ENCODE measurements at regions not wholly inside any gene's neighbourhood (a gene's known extent, or its start where the extent isn't known, plus 50 kb on each side); places are given as distances from the start of the nearest gene placed in this dataset.

GRCh38 chr3:94735354-94735753 lies 672.5 kb downstream of the NSUN3 start:
- CTCF ChIA-PET = no interaction called here
- POLR2A ChIA-PET = no interaction called here
- TF ChIP-seq, protein P1, sequence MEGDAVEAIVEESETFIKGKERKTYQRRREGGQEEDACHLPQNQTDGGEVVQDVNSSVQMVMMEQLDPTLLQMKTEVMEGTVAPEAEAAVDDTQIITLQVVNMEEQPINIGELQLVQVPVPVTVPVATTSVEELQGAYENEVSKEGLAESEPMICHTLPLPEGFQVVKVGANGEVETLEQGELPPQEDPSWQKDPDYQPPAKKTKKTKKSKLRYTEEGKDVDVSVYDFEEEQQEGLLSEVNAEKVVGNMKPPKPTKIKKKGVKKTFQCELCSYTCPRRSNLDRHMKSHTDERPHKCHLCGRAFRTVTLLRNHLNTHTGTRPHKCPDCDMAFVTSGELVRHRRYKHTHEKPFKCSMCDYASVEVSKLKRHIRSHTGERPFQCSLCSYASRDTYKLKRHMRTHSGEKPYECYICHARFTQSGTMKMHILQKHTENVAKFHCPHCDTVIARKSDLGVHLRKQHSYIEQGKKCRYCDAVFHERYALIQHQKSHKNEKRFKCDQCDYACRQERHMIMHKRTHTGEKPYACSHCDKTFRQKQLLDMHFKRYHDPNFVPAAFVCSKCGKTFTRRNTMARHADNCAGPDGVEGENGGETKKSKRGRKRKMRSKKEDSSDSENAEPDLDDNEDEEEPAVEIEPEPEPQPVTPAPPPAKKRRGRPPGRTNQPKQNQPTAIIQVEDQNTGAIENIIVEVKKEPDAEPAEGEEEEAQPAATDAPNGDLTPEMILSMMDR (IDR thresholded peaks at IDR 0.05; ENCODE audit: control extremely low read depth, extremely low read depth, low read depth, missing control alignments) = no peak
- no peak for DNase-seq (ENCODE audit: extremely low spot score)

DNA sequence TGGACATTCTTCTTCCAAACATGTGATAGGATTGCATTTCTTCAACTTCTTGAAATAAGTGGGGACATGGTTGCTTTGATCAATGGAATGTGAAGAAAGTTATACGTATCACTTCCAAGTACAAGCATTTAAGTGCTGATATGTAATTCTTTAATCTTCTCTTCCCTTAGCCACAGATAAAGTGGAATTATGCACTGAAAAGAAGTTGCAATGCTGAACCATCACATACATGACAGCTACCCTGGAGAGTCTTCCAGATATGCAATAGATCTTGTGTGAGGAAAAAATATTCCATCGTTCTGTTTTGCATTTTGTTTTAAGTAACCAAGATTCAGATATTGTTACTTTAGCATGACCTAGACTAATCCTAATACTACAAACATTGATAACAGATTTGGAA lies 674.3 kb downstream of the NSUN3 start:
- TF ChIP-seq, protein P1 (IDR thresholded peaks at IDR 0.05; ENCODE audit: control extremely low read depth, extremely low read depth, low read depth, missing control alignments) = no peak
- POLR2A ChIA-PET = no interaction called here
- CTCF ChIA-PET = no interaction called here
- DNase-seq (ENCODE audit: extremely low spot score) = no peak

- POLR2A ChIA-PET = no interaction called here
- CTCF ChIA-PET = no interaction called here
These were observed 676.6 kb downstream of the NSUN3 start for GRCh38 chr3:94739420-94739819.

GRCh38 chr3:94758751-94759150 lies 695.9 kb downstream of the NSUN3 start:
- ChIA-PET CTCF (no interaction called here), POLR2A (no interaction called here)
- no peak for DNase-seq (ENCODE audit: extremely low spot score)
- TF ChIP-seq, protein P1 (IDR thresholded peaks at IDR 0.05; ENCODE audit: control extremely low read depth, extremely low read depth, low read depth, missing control alignments) = no peak

More at GRCh38 chr3:94739420-94739819, 676.6 kb downstream of the NSUN3 start:
- TF ChIP-seq, protein P1 (IDR thresholded peaks at IDR 0.05; ENCODE audit: control extremely low read depth, extremely low read depth, low read depth, missing control alignments) = no peak
- DNase-seq (ENCODE audit: extremely low spot score) = no peak

- ChIA-PET CTCF (no interaction called here), POLR2A (no interaction called here)
- DNase-seq (ENCODE audit: extremely low spot score) = no peak
- TF ChIP-seq, protein P1 (IDR thresholded peaks at IDR 0.05; ENCODE audit: control extremely low read depth, extremely low read depth, low read depth, missing control alignments) = no peak
These were observed 709.5 kb downstream of the NSUN3 start for GRCh38 chr3:94772402-94772801.

DNA sequence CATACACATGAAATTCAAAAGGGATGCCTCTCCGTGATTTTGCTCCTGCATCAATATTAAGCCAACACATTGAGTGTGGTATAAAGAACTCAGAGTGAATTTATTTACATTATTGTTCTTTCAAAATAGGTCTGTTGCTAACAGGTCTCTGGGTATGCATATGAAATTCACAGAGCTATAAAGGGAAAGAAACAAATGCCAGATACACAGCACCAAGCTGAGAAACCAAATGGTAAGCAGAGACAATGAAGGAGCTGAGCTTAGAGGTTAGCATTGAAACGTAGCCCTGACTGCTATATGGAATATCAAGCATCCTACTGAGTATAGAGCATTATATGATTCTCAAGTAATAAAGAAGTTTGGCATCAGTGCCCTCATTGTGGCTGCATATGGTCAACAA lies 712.9 kb downstream of the NSUN3 start:
- TF ChIP-seq, protein P1 (IDR thresholded peaks at IDR 0.05; ENCODE audit: control extremely low read depth, extremely low read depth, low read depth, missing control alignments) = no peak
- ChIA-PET POLR2A (no interaction called here), CTCF (no interaction called here)
- no peak for DNase-seq (ENCODE audit: extremely low spot score)

- ChIA-PET CTCF (no interaction called here), POLR2A (no interaction called here)
- TF ChIP-seq, protein P1 (IDR thresholded peaks at IDR 0.05; ENCODE audit: control extremely low read depth, extremely low read depth, low read depth, missing control alignments) = no peak
- DNase-seq (ENCODE audit: extremely low spot score) = no peak
These were observed 713.6 kb downstream of the NSUN3 start for GRCh38 chr3:94776401-94776915.

All from GM10248 (cell line).